HG02884 (cell line): ENCODE measurements at regions not wholly inside any gene's neighbourhood (a gene's known extent, or its start where the extent isn't known, plus 50 kb on each side); places are given as distances from the start of the nearest gene placed in this dataset.

Experiments used
- ATAC-seq: cut with Tn5 transposase; IDR thresholded peaks from one replicate; pipeline ENCODE4 v1.9.1; 2021; ENCODE audit warnings: mild to moderate bottlenecking, moderate library complexity; ENCODE audit not compliant: unreplicated experiment

DNA sequence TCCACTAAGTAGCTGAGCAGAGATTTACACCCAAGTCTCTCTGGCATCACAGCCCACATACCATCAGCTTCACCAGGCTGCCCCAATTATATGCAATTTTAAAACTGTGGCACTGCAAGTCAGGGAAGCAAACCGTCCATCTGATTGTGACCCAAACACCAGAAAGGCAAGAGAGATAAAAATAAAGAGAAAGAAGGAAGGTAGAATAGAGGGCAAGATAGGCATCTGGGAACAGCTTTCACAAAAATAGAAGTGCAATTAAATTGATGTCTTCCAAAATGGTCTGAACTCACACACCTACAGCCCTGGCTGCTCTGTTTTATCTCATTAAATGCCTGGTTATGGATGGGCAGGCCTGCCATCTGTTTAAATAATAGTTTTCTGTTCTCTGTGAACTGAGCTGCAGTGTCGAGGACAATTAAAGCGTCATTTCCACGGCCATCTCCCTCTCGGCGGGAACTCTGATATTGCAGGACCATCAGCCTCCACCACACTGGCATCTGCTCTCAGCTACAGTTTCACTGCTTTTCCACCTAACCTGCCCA lies 509.1 kb downstream of the INHBA start:
- no peak for ATAC-seq

DNA sequence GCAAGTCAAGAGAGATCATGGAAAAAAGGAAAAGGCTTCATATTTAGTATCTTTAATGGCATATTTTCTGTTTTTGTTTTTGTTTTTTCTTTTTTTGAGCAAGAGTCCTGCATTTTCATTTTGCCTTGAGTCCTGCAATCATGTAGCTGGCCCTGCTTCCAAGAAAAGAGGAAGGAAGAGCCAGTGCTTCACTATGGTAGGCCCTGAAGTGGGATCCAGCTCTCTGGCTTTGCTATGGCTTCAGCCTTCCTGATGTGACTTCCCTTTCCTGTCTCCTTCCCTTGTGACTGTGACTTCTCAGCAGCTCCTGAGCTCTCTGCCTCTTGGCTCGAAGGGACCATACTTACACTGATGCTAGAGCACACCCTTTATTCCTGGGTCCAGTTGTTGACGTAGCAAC lies 512.3 kb downstream of the INHBA start:
- no peak for ATAC-seq

DNA sequence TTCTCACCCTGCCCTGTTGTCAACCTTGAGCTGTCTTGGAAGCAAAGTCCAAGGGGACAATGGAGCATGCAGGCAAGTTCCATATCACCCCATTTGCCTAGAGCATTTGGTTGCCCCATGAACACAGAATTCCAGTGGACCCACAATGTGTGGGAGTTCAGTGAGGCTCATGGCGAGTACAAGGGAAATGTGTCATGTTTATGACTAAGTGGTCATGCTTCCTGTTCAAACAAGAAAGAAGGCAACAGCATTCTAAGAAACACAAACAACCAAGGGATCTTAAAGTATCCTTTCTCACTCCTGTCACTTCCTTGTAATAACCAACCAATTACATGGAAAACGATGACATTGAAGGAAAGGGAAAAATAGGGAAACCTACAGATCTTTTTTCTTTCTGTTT lies 513.0 kb downstream of the INHBA start:
- no peak for ATAC-seq

DNA sequence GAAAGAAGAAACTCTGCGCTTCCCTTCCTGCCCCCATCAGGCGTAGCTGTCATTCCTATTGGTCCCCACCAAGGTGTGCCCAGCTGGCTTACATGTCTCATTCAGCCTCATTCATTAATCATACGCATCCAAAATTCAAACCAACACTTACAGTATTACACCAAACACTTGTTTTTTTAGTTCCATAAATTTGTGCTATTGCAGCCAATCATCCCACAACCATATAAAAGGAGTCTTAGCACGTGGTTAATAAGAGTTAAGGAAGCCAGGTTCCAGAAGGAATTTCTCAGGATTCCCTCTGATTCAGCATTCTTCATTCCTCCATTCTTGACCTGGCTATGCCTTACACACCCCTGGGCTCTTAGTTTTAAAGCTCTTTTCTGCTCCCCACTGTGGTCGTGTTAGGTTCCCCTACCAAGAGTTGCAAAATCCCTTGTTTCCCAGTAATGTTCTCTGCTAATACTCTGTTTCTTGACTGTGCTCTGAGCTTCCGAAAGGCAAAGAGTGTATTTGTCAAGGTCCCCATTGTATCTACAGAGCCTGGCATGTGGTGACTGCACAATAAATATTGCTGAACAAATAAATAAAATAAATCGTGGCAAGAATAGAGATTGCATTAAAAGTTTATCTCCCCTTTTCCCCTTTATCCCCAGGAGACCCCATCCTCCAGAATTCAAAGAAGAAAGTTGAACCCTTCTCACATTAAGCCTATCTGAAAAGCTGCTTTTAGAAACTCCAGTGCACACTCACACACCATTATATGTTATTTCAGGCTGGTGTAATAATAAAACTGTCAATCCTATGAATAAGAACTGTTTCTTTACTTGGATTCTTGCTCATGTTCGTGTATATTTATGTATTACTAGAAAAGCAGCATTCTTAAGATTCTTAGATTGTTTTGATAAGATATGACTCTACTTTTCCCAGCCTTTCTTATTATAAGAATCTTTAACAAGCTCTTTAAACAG lies 514.4 kb downstream of the INHBA start:
- ATAC-seq = no peak

DNA sequence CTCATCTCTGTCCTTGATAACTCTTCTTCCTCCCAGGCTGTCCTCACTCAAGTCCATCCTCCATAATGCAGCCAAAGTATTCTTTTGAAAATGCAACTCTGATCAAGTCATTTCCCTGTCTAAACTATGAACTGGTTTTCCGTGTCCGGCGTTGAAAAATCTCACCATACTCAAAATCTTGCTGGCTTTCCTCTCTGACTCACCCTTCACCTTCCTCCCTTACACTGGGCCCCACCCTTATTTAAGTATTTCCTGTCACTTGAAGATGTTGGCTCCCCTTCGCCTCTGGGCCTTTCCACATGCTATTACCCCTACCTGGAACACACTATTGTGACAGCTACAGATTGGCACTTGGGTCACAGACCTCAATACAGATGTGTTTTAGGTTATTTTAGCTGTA lies 515.6 kb downstream of the INHBA start:
- no peak for ATAC-seq

DNA sequence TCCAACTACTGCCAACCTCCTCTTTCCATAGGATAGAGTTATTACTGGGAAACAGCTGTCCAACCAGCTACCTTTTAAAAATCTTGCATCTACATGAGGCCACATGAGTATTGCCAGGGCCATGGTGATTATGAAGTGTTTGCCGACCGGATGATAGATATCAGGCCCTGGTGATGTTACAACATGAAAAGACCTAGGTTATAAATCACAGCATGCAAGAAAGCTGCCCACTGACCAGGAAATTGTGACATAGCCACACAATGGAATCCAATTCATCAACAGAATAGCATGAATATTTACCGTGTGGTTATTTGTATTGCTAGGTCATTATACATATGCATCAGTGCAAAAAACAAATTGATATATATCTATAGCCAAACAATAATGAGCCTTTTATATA lies 517.0 kb downstream of the INHBA start:
- no peak for ATAC-seq

DNA sequence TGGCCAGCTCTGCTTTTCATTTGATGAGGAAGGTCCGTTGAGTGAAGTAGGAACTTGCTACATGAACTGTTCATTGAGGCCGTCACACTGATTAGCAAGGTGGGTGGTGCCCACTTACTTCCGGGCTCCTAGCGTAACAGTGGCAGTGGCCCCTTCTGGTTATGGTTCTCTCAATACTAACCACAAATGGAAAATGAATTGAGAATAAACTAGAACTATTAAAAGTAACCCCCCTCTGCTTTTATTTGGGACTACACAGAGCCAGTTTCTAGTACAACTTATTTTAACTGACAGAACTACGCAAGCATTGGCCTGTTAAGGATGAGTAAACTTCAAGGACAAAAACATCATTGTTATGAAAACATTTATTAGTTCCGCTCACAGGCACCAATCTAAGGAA lies 519.1 kb downstream of the INHBA start:
- no peak for ATAC-seq

DNA sequence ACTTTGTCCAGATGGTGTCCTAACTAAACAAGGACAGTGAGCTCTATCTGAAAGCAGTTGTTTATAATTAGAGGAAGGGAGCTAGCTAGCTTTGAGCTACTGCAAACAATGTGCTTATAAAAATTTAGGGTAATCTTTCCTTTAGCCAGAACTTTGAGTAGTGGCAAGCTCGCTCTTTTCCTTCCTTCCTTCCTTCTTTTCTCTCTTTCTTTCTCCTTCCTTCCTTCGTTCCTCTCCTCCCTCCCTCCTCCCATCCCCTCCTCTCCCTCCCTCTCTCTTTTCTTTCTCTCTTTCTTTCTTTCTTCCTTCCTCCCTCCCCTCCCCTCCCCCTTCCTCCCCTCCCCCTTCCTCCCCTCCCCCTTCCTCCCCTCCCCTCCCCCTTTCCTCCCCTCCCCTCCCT lies 520.1 kb downstream of the INHBA start:
- no peak for ATAC-seq

DNA sequence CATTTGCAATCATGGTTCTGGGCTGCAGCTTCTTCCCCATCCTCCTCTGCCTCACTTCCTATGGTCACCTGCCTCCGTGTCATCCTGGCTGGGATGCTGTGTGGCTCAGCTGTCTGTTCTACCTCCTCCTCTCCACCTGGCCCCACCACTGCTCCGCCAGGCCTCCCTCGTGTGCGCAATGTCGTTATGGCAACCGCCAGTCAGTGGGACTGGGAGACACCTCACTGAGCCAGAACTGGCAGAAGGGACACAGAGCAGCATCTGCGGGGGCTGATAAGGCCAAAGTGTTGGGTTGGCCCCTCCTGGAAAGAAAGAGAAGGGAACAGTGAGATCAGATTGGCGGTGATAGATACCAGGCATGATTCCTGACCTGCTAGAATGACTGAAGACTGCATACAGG lies 527.5 kb downstream of the INHBA start:
- ATAC-seq = no peak

DNA sequence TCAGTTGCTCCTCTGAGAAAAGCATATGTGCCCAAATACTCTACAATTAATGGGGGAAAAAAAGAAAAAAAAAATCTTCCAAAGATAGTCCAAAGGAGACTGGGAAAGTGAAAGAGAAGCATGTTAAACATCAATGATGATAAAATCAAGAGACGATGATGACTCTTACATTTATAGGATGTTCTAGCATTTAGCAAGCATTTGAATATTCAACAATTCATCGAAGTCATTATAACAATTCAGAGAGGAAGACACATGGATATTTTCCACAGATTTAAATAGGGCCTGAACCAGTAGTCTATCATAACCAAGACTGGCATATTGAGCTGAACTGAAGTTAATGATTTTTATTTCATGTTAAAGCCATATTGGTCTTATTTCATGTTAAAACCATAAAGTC lies 528.4 kb downstream of the INHBA start:
- ATAC-seq = no peak

DNA sequence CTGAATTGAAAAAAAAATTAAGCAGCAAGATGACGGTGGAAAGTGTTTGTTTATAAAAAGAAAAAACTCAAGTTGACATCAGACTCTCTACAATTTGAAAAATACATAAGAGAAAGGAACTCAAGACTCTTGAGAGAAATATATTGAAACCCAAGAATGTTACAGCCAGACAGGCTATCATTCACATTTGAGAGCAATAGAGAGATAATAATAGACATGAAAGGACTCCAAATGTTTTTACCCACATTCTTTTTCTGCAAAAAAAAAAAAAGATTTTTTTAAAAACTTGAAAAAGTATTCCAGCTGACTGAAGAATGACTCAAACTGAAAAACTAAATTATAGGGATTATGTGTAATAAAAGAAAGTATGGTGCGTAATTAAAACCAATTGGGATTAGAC lies 532.4 kb downstream of the INHBA start:
- ATAC-seq = no peak

DNA sequence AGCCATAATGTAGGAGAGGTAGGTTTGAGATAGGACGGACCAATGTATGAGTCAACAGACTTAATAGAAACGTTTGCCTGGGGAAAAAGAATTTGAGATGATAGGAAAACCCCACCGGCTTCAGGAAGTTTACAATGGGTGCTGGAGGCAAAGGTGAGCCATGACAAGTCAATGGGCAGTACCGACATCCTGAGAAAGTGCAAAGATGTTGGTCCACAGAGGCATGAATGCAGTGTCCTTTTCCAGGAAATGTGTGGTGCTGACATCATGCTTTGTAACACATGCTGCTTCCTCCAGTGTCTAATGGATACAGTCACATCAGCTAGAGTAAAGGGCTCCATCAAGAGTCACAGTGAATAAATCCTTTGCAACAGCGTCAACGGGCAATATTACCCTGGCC lies 533.6 kb downstream of the INHBA start:
- no peak for ATAC-seq

DNA sequence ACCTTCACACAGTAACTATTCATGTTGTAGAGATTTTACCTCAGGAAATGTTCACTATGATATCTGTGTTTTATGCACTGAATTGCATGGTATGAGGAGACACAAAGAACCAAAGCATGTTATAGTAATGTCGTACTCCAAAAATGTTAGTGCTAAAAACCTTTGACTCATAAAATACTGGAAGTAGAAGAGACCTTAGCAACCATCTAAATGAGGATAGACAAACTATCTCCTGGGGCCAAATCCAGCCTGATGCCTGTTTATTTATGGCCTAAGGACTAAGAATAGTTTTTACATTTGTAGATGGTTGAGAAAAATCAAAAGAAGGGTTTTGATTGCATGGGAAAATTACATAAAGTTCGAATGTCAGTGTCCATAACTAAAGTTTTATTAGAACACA lies 535.1 kb downstream of the INHBA start:
- ATAC-seq = no peak

DNA sequence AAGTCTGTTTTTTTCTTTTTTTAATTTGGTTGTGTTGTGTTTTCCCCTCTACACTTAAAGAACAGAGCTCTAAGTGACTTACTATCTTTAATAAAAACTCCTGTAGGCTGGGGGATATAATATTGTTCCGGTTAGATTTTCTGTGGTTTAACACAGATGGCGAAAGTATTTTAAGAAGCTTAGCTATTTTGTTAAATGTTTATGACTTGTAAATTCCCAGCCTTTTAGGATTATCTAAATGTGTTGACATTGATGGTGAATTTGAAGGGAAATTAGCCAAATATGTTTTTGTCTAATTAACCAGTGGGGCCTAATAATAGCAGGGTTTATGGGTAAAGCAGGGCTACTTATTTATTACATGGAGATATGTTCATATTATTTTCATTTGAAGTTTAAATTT lies 538.5 kb downstream of the INHBA start:
- no peak for ATAC-seq

DNA sequence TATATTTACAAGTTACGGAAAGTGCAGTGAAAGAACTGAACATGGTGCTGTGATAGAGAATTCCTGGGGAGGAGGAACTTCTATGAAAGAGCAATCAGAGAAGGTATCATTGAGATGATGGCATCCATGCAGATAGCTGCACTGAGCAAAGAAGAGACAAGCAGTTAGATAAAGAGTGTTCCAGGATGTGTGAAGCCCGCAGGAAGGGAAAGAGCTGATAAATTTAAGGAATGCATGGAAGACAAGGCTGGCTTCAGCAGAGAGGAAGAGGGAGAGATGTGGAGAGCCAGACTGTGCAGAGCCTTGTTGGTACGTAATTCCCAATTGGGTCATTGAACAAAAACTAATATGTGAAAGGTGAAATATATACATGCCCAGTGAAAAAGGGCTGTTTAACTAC lies 538.9 kb downstream of the INHBA start:
- ATAC-seq = no peak

DNA sequence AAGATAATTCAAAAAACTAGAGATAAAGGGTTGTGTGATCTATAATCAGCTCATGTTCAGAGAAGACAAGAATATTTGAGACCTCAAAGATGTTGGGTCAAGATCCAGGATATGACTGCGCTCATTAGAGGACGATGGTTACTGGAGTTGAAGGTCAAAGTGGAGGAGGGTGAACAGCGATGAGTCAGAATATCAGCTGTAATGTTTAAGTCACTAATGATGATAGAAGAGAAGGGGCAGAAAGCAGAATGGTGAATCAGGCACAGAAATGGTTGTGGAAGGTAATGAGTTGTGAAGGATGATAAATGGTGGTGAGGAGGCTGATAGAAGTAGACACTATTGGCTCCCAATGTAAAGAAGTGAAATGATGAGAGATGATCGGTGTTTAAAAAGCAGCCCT lies 540.3 kb downstream of the INHBA start:
- no peak for ATAC-seq

DNA sequence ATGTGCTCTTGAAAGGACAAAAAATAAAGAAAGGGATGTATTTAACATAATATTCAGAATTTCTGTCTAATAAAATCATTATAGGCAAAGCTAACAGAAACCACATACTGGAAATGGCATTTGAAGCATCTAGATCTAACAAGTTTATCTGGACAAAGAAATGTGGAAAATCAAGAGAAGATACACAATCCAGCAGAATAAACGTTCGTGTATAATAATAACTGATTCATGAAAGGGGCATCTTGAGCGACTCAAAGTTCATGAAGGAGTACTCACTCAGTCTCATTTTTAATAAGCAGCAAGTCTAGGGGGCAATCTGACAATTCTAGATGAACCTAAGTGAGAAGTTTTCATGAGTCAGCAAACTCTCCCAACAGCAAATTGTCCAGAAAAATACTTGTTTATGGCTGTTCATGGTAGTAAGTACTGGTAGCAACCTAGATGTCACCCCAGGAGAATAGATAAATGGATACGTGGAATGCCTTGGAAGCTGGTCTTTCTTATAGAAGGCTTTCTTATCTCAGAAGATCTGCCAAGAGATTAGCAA lies 541.8 kb downstream of the INHBA start:
- no peak for ATAC-seq

DNA sequence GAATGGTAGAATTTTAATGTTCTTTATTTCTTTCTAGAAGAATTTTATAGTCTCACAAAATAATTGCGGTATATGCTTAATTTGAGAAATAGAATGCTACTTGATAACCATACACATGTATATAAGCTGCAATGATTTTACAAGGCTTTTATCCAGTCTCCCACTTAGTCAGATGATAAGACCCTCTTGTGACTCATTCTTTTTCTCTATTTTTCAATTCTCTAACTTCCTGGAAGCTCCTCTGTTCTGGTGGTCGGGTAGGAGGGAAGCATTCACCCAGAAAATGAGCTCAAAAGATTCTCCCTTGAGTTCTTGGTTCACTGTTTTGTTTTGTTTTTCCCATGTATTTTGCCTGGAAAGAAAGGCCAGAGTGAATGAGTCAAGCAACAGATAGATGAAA lies 546.6 kb downstream of the INHBA start:
- ATAC-seq = no peak

DNA sequence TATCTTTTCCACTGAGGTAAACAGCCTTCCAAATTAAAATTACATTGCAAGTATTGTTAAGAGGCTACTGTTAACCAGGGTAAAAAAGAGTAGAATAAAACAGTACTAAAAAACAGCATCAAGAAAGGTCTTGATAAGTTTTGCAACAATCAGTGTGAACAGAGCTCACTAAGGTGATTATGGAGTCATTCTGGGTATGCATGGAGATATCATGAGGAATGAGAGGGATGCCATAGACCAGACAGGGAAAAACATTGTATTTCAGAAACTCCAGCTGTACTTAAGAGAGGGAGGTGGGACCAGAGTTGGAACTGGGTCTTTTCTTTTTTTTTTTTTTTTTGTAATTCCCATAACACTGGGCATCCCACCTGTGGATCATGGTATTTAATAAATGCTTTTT lies 549.6 kb downstream of the INHBA start:
- no peak for ATAC-seq

DNA sequence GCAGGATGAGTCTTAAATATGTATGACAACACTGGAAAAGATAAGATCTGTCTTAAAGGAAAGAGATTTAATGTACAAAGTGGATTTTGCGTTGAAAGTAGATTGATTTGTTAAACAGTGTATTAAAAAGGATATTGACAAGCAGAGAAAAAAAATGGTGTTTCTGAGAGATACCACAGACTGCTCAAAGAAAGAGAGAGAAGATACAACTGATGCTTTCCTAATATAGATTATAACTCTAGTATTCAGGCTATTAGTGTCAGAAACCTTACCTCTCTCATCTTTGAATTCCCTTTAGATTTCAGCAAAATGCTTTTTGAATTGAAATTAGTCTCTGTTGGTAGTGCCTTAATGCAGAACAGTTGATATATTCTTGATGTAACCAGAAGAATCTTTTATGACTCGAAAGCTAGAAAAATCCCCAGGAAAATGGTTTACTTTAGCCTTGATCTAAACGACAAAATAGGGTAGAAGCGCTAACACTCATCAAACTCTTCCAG lies 550.7 kb downstream of the INHBA start:
- ATAC-seq = no peak

DNA sequence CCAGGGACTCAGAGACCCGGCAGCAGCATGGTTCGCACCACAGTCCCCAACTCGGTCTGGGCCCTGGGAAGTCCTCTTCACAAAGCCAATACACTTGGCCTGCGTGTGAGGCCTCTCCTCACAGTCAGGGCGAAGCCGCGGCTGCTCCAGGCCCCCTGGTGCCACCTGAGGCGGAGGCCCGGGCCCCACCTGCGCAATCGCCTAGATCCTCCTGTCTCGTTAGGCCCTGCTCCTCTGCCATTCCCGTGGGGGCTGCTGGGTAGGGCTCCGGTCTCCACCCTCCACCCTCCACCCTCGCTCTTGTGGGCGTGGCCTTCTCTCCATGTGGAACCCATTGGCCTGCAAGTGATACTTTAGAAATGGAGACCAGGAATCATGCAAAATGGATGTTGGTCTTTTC lies 553.3 kb downstream of the INHBA start:
- ATAC-seq = no peak

DNA sequence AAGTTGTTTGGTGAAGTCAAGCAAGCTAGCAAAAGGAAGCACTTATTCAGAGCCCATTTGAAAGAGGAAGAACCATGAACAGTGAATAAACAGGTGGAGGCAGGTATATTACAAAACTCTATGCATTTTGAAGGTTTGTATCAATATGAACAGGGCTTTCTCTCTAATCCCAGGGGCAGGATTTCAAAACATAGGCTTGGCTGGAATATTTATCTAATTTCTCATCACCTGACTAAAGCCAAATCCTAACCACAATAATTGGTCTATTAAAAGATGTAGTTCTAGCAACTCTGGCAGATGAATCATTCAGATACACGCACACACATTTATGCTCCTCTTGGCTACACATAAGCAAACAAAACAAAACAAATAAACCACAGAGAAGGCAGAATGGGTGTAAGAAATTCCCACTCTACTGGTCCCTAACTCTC lies 554.4 kb downstream of the INHBA start:
- no peak for ATAC-seq
